ENCODE measurements at regions not wholly inside any gene's neighbourhood (a gene's known extent, or its start where the extent isn't known, plus 50 kb on each side); places are given as distances from the start of the nearest gene placed in this dataset.

DNA sequence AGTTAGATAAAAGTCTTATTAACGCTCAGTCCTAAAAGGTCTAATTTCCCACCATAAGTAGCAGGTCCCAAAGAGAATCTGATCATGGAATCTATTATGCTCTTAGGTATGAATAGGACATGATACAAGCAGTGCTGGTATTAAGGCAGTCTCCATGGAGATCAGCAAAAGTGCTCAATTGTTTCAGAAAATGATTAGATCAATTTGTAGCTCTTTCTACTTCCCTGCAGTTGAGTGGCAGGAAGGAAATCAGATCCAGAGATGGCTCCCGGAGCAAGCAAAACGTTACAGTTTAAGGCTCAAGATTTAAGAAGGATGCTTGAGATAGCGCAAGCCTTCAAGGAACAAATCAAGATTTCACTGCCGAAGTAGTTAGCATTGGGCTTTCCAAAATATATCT, 205.7 kb downstream of the DRD1 start:
- H3K4me3 ChIP-seq (ENCODE audit: low read depth in 1 of 2, low read length in 2 of 2): no peak overlapping the region
- no peaks in the 10 kb centered on the region for H3K9me3 ChIP-seq (ENCODE audit: control insufficient read depth in 1 of 2, low read length in 2 of 2)
- no peaks in the 10 kb centered on the region for H3K27me3 ChIP-seq (ENCODE audit: low read depth, low read length)
- no peaks in the 10 kb centered on the region for H3K4me1 ChIP-seq (ENCODE audit: control insufficient read depth in 1 of 2, insufficient read depth in 2 of 2, low read length in 2 of 2)
- no peaks in the 10 kb centered on the region for H3K36me3 ChIP-seq (ENCODE audit: control insufficient read depth in 1 of 2, insufficient read depth in 2 of 2, low read length in 2 of 2)
- no peak overlapping the region for H3K27ac ChIP-seq (ENCODE audit: low read length)

DNA sequence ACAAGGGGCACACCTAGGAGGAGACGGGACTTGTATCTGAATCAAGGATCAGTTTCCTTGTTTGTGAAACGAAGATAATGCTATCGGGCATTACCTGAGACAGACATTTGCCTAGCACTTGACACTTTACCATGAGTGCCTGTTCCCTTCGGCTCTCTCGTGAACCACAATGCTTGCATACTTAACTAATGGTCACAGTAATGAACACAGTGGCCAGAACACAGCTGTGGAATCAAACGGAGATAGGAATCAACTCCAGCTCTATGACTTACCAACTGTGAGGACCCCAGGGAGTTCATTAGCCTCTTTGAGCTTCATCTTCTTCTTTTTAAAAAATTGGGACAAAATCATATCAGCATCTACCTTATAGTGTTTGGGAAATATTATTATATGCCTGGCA, 207.8 kb downstream of the DRD1 start:
- no peaks in the 10 kb centered on the region for H3K36me3 ChIP-seq (ENCODE audit: control insufficient read depth in 1 of 2, insufficient read depth in 2 of 2, low read length in 2 of 2)
- H3K4me1 ChIP-seq (ENCODE audit: control insufficient read depth in 1 of 2, insufficient read depth in 2 of 2, low read length in 2 of 2): no peaks in the 10 kb centered on the region
- H3K9me3 ChIP-seq (ENCODE audit: control insufficient read depth in 1 of 2, low read length in 2 of 2): no peaks in the 10 kb centered on the region
- H3K4me3 ChIP-seq (ENCODE audit: low read depth in 1 of 2, low read length in 2 of 2): no peak overlapping the region
- H3K27ac ChIP-seq (ENCODE audit: low read length): no peak overlapping the region
- no peaks in the 10 kb centered on the region for H3K27me3 ChIP-seq (ENCODE audit: low read depth, low read length)

DNA sequence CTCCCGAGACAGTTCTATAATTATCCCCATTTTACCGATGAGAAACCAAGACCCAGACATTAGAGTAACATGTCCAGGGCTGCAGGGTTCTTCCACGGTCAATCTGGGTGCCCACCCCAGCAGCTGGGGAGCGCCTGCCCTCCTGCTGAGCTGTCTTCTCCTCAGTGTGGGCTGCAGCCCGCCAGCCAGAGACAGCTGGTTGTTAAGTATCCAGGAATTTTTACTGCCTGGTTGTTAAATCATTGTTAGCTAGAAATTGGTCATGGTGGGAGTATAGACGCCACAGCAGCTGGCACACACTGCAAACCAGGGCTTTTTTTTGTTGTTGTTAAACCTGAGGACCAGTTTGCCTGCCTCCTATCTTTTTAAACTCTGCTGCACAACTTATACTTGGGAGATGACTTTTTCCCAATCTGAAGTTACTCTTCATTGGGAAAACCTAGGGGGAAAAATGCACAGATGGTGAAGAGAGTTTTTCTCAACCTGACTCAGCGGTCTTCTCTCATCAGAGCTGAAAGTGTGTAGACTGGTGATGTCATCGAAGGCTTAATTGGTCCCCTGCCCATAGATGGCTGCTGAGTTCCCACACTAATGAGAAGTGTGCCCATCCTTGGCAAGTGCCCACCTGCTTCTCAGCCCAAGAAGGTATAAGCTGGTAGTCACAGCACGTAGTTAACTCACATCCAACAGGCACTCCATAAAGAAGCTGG, 208.6 kb downstream of the DRD1 start:
- no peaks in the 10 kb centered on the region for H3K27me3 ChIP-seq (ENCODE audit: low read depth, low read length)
- no peaks in the 10 kb centered on the region for H3K9me3 ChIP-seq (ENCODE audit: control insufficient read depth in 1 of 2, low read length in 2 of 2)
- no peaks in the 10 kb centered on the region for H3K4me1 ChIP-seq (ENCODE audit: control insufficient read depth in 1 of 2, insufficient read depth in 2 of 2, low read length in 2 of 2)
- no peak overlapping the region for H3K27ac ChIP-seq (ENCODE audit: low read length)
- H3K36me3 ChIP-seq (ENCODE audit: control insufficient read depth in 1 of 2, insufficient read depth in 2 of 2, low read length in 2 of 2): no peaks in the 10 kb centered on the region
- no peak overlapping the region for H3K4me3 ChIP-seq (ENCODE audit: low read depth in 1 of 2, low read length in 2 of 2)

DNA sequence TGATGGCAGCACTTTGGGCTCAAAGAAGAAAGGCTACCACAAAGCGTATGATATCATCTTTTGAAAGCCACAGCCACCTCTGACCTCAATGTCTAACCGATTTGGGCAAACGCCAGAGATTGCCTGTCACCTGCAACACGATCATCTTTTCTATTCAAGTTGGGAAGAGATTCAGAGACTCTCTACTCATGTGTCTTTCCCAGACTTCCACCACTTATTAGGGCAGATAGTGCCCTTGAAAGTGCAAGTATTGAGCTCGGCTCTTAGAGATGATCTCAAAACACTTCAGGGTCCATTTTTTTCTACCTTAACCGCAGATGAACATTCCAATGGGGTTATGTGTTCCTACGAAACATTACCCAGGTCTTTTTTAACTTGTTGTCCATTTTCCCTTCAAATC, 213.7 kb downstream of the DRD1 start:
- Histone ChIP-seq H3K27me3 (ENCODE audit: low read depth, low read length) (no peaks in the 10 kb centered on the region), H3K36me3 (ENCODE audit: control insufficient read depth in 1 of 2, insufficient read depth in 2 of 2, low read length in 2 of 2) (no peaks in the 10 kb centered on the region), H3K4me1 (ENCODE audit: control insufficient read depth in 1 of 2, insufficient read depth in 2 of 2, low read length in 2 of 2) (no peaks in the 10 kb centered on the region)

DNA sequence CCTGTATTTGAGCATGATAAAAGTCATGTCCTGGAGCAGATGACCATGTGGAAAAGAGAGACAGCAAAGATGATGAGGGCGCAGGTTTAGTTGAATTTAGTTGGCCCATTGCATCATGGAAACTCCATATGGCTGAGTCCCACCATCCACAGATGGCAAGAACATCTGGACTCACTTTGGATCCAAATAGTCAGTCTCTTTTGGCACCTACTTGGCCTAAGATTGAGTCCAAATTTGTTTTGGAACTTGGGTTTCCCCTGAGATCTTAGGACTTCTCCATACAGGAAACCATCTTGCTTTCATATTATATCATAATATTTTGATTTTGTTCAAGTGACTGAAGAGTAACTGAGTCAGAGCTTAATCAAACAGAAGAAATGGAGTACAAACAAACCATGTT, 217.5 kb downstream of the DRD1 start:
- no peaks in the 10 kb centered on the region for H3K9me3 ChIP-seq (ENCODE audit: control insufficient read depth in 1 of 2, low read length in 2 of 2)
- H3K27ac ChIP-seq (ENCODE audit: low read length): no peak overlapping the region
- no peaks in the 10 kb centered on the region for H3K4me1 ChIP-seq (ENCODE audit: control insufficient read depth in 1 of 2, insufficient read depth in 2 of 2, low read length in 2 of 2)
- no peaks in the 10 kb centered on the region for H3K27me3 ChIP-seq (ENCODE audit: low read depth, low read length)
- no peaks in the 10 kb centered on the region for H3K36me3 ChIP-seq (ENCODE audit: control insufficient read depth in 1 of 2, insufficient read depth in 2 of 2, low read length in 2 of 2)
- H3K4me3 ChIP-seq (ENCODE audit: low read depth in 1 of 2, low read length in 2 of 2): no peak overlapping the region

More for the DNA sequence above, 213.7 kb downstream of the DRD1 start:
- Histone ChIP-seq H3K9me3 (ENCODE audit: control insufficient read depth in 1 of 2, low read length in 2 of 2) (no peaks in the 10 kb centered on the region), H3K4me3 (ENCODE audit: low read depth in 1 of 2, low read length in 2 of 2) (no peak overlapping the region), H3K27ac (ENCODE audit: low read length) (no peak overlapping the region)

DNA sequence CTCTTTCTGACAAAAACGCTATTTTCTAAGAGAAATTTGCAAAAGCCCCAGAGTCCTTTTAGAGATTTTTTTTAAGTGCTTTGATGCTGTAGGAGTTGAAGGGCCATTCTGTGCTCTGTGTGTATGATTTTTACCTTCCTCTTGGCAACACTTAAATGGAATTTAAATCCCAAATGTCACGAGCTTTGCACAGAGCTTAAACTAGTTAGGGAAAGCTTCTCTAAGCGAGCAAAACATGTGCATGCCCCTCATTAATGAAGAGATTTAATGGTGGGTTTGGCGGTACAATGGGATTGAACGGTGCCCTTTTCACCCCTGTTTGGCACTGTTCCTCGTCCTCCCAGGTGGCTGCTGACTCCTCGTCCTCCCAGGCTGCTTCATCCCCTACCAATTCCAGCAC, 220.7 kb downstream of the DRD1 start:
- H3K27me3 ChIP-seq (ENCODE audit: low read depth, low read length): no peaks in the 10 kb centered on the region
- H3K9me3 ChIP-seq (ENCODE audit: control insufficient read depth in 1 of 2, low read length in 2 of 2): no peaks in the 10 kb centered on the region
- no peaks in the 10 kb centered on the region for H3K4me1 ChIP-seq (ENCODE audit: control insufficient read depth in 1 of 2, insufficient read depth in 2 of 2, low read length in 2 of 2)
- no peak overlapping the region for H3K27ac ChIP-seq (ENCODE audit: low read length)
- no peaks in the 10 kb centered on the region for H3K36me3 ChIP-seq (ENCODE audit: control insufficient read depth in 1 of 2, insufficient read depth in 2 of 2, low read length in 2 of 2)
- no peak overlapping the region for H3K4me3 ChIP-seq (ENCODE audit: low read depth in 1 of 2, low read length in 2 of 2)

DNA sequence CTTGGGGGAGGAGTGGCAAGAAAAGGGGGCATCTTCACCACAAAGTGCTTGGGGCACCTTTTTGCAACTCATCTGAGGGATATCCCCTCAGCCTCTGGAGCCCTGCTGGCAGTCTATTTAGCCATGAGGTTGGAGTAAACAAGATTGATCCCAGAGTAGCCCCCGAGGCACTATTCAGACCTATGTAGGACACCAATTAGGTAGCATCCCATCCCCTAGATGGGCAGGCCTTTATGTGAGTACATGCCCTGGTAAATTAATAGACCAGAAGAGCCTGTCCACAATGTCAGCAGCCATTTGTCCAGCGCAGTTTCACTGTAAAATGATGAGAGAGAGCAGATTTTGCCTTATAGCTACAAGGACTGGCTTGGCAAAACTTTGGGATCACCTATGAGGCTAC, 221.4 kb downstream of the DRD1 start:
- Histone ChIP-seq H3K36me3 (ENCODE audit: control insufficient read depth in 1 of 2, insufficient read depth in 2 of 2, low read length in 2 of 2) (no peaks in the 10 kb centered on the region), H3K4me1 (ENCODE audit: control insufficient read depth in 1 of 2, insufficient read depth in 2 of 2, low read length in 2 of 2) (no peaks in the 10 kb centered on the region), H3K27me3 (ENCODE audit: low read depth, low read length) (no peaks in the 10 kb centered on the region), H3K27ac (ENCODE audit: low read length) (no peak overlapping the region), H3K9me3 (ENCODE audit: control insufficient read depth in 1 of 2, low read length in 2 of 2) (no peaks in the 10 kb centered on the region), H3K4me3 (ENCODE audit: low read depth in 1 of 2, low read length in 2 of 2) (no peak overlapping the region)

DNA sequence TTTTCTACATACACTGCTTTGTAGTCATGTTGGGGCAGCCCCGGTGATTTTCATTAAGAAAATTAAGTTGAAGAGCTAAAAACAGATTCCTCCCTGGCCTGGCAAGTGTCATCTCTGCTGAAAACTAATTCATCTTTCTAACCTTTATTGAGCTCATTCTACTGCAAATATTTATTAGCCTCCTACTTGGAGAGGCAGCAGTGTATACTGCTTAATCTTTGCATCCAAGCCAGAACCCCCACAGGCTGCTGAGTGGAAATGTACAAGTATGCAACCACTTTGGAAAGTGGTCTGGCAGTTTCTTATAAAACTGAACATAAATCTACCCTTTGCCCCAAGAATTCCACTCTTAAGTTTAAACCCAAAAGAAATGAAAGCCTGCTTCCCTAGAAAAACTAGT, 223.4 kb downstream of the DRD1 start:
- Histone ChIP-seq H3K36me3 (ENCODE audit: control insufficient read depth in 1 of 2, insufficient read depth in 2 of 2, low read length in 2 of 2) (no peaks in the 10 kb centered on the region), H3K27ac (ENCODE audit: low read length) (no peak overlapping the region), H3K4me1 (ENCODE audit: control insufficient read depth in 1 of 2, insufficient read depth in 2 of 2, low read length in 2 of 2) (no peaks in the 10 kb centered on the region), H3K27me3 (ENCODE audit: low read depth, low read length) (no peaks in the 10 kb centered on the region), H3K4me3 (ENCODE audit: low read depth in 1 of 2, low read length in 2 of 2) (no peak overlapping the region), H3K9me3 (ENCODE audit: control insufficient read depth in 1 of 2, low read length in 2 of 2) (no peaks in the 10 kb centered on the region)

DNA sequence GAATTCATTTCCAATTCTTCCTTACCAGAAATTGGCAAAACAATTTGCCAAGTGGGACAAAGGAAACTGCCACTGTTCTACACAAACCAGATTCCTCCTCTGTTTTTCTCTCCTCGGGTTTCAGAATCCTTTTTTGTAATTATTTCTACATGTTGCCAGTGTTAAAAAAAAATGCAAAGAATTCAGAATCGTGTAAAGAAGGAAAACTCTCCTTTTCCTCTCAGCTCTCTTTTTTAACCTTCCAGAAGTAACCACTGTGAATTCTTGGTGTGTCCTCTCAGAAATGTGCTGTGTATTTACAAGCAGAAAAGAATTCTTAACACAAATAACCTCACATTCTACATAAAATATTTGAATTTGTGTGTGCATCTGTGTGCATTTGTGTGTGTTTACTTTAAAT, 224.6 kb downstream of the DRD1 start:
- Histone ChIP-seq H3K36me3 (ENCODE audit: control insufficient read depth in 1 of 2, insufficient read depth in 2 of 2, low read length in 2 of 2) (no peaks in the 10 kb centered on the region), H3K27ac (ENCODE audit: low read length) (no peak overlapping the region), H3K4me3 (ENCODE audit: low read depth in 1 of 2, low read length in 2 of 2) (no peak overlapping the region), H3K9me3 (ENCODE audit: control insufficient read depth in 1 of 2, low read length in 2 of 2) (no peaks in the 10 kb centered on the region), H3K27me3 (ENCODE audit: low read depth, low read length) (no peaks in the 10 kb centered on the region), H3K4me1 (ENCODE audit: control insufficient read depth in 1 of 2, insufficient read depth in 2 of 2, low read length in 2 of 2) (no peaks in the 10 kb centered on the region)

DNA sequence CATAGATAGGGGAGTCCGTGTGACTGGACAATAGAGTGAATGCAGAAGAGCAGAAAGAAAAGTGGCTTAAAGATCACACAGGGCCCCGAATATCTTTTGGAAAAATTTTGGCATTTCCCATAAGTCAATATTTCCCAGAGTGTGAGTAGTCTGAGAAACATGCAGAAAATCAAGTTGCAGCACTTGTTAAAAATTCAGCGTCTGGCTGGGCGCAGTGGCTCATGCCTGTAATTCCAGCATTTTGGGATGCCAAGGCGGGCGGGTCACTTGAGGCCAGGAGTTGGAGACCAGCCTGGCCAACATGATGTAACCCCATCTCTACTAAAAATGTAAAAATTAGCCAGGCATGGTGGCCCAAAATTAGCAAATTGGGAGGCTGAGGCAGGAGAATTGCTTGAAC, 227.0 kb downstream of the DRD1 start:
- Histone ChIP-seq H3K27ac (ENCODE audit: low read length) (no peak overlapping the region), H3K9me3 (ENCODE audit: control insufficient read depth in 1 of 2, low read length in 2 of 2) (no peaks in the 10 kb centered on the region), H3K36me3 (ENCODE audit: control insufficient read depth in 1 of 2, insufficient read depth in 2 of 2, low read length in 2 of 2) (no peaks in the 10 kb centered on the region), H3K4me1 (ENCODE audit: control insufficient read depth in 1 of 2, insufficient read depth in 2 of 2, low read length in 2 of 2) (no peaks in the 10 kb centered on the region), H3K27me3 (ENCODE audit: low read depth, low read length) (no peaks in the 10 kb centered on the region), H3K4me3 (ENCODE audit: low read depth in 1 of 2, low read length in 2 of 2) (no peak overlapping the region)

DNA sequence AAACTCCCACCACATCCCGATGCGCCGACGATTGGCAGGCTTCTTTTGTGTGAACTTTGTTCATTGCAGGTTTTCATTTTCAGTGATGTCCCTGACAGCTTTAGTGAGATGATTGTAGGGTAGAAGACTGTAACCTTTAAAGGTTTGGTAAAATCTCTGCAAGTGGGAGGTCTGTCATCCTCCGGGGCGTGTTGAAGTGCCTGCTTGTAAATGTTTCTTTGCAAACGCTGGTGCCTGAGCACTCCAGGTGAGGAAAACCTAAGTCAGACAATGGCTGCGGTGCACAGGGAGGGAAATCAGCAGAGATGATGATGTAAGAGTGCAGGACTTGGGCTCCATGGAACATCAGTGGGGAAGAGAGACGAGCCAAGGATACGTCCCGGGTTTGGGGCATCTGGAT, 228.1 kb downstream of the DRD1 start:
- no peak overlapping the region for H3K27ac ChIP-seq (ENCODE audit: low read length)
- no peaks in the 10 kb centered on the region for H3K36me3 ChIP-seq (ENCODE audit: control insufficient read depth in 1 of 2, insufficient read depth in 2 of 2, low read length in 2 of 2)
- no peaks in the 10 kb centered on the region for H3K27me3 ChIP-seq (ENCODE audit: low read depth, low read length)
- no peaks in the 10 kb centered on the region for H3K4me1 ChIP-seq (ENCODE audit: control insufficient read depth in 1 of 2, insufficient read depth in 2 of 2, low read length in 2 of 2)
- H3K4me3 ChIP-seq (ENCODE audit: low read depth in 1 of 2, low read length in 2 of 2): no peak overlapping the region
- no peaks in the 10 kb centered on the region for H3K9me3 ChIP-seq (ENCODE audit: control insufficient read depth in 1 of 2, low read length in 2 of 2)

DNA sequence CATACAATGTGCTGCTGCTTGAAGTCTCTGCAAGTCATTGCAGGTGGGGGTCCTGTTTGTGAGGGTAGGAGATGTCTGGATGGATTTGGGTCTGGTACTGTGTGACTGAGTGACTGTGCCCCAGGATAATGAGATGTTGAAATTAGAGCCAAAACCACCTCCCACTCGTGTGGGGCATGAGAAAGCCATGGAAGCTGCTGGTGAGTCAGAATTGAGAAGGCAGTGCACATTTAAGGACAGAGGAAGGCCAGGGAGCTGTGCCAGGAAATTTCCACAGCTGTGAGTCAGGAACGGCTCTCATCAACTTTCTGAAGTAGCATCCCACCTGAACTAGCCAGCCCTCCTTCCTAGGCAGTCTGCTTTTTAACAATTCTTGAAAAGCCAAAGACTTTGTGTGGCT, 229.8 kb downstream of the DRD1 start:
- no peak overlapping the region for H3K27ac ChIP-seq (ENCODE audit: low read length)
- H3K4me3 ChIP-seq (ENCODE audit: low read depth in 1 of 2, low read length in 2 of 2): no peak overlapping the region
- H3K9me3 ChIP-seq (ENCODE audit: control insufficient read depth in 1 of 2, low read length in 2 of 2): no peaks in the 10 kb centered on the region
- no peaks in the 10 kb centered on the region for H3K4me1 ChIP-seq (ENCODE audit: control insufficient read depth in 1 of 2, insufficient read depth in 2 of 2, low read length in 2 of 2)
- H3K36me3 ChIP-seq (ENCODE audit: control insufficient read depth in 1 of 2, insufficient read depth in 2 of 2, low read length in 2 of 2): no peaks in the 10 kb centered on the region
- H3K27me3 ChIP-seq (ENCODE audit: low read depth, low read length): no peaks in the 10 kb centered on the region
